GM13977 (cell line): ENCODE measurements at regions not wholly inside any gene's neighbourhood (a gene's known extent, or its start where the extent isn't known, plus 50 kb on each side); places are given as distances from the start of the nearest gene placed in this dataset.

Experiments
- DNase-seq: peaks from one replicate; pipeline ENCODE4 v3.0.0; 2012; ENCODE audit warnings: low spot score
- in situ Hi-C: fragments of 300-500 bp; cut with MboI; formaldehyde crosslinking; loops from one replicate; pipeline ENCODE4 v1.12.0; 2022; ENCODE audit warnings: low sequenced_read_pairs, low pct_unique_long_range_greater_than_20kb, mixed read lengths, inconsistent platforms; ENCODE audit not compliant: unreplicated experiment
- TF ChIP-seq, protein P1 (sequence below): IDR thresholded peaks from 2 replicates; pipeline ENCODE4 v1.5.1; 2012; ENCODE audit warnings: mild to moderate bottlenecking, control low read depth; ENCODE audit not compliant: insufficient read depth; ENCODE audit errors: extremely low read depth, missing control alignments

DNA sequence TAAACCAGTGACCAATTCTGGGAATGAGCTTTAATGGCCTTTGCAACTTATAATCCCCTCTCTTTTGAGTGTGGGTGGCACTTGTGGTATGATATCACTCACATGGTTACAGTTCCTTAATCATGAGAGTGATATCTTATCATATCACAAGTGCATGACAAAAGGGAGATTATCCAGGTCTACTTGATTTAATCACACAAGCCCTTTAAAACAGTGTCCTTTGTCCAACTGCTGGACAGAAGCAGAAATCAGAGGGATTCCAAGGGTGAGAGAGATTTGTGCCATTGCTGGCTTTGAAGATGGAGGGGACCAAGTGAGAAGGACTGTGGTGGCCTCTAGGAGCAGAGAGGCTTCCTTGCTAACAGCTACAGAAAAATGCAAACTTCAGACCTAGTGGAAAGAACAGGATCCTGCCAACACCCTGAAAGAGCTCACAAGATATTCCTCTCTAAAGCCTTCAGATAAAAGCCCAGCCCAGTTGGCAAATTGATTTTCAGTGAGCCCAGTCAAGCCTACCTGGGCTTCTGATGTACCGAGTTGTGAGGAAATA lies 279.0 kb upstream of the TLE4 start:
- in situ Hi-C loops, result no loop called here
- no peak for DNase-seq
- TF ChIP-seq, protein P1, sequence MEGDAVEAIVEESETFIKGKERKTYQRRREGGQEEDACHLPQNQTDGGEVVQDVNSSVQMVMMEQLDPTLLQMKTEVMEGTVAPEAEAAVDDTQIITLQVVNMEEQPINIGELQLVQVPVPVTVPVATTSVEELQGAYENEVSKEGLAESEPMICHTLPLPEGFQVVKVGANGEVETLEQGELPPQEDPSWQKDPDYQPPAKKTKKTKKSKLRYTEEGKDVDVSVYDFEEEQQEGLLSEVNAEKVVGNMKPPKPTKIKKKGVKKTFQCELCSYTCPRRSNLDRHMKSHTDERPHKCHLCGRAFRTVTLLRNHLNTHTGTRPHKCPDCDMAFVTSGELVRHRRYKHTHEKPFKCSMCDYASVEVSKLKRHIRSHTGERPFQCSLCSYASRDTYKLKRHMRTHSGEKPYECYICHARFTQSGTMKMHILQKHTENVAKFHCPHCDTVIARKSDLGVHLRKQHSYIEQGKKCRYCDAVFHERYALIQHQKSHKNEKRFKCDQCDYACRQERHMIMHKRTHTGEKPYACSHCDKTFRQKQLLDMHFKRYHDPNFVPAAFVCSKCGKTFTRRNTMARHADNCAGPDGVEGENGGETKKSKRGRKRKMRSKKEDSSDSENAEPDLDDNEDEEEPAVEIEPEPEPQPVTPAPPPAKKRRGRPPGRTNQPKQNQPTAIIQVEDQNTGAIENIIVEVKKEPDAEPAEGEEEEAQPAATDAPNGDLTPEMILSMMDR, result no peak

- in situ Hi-C loops, result no loop called here
- TF ChIP-seq, protein P1, result no peak
- DNase-seq, result no peak
Measured at GRCh38 chr9:79300068-79300467, 271.7 kb upstream of the TLE4 start.

DNA sequence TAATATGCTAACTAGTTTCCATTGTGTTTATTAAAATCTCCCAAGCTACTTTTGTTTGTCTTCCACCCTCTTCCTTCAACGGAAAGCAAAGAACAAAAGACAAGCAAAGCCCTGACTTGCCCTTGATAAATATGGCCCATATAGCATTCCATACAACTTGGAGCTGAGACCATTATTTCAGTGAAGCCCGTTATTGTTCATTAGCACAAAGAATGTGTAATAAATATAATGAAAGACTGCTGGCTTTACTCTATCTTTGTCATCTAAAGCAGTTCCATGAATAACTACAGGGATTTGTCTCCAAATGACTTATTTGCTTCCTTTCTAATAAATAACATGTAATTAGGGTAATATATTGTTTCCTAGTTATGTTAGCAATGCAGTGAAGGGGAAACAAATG lies 270.7 kb upstream of the TLE4 start:
- DNase-seq, result no peak
- TF ChIP-seq, protein P1, result no peak
- in situ Hi-C loops, result no loop called here

GRCh38 chr9:79301551-79302391 lies 270.0 kb upstream of the TLE4 start:
- DNase-seq, result no peak
- in situ Hi-C loops, result no loop called here
- TF ChIP-seq, protein P1, result no peak

DNA sequence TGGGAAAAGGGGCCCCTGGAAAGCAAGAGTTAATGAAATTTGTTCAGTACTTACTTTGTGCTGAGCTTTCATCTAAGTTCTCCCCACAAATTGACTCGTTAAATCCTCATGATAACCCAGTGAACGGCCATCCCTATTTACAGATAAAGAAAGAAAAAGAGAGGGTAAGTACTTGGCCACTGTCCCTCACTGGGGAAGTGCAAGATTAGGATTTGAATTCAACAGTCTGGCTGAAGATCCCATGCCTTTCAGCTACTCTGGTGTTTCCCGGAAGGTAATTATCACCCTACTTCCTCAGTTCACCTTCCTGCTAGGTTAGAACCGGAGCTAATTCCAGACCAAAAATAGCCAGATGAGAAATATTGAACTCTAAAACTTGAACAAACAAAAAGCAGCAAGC lies 269.2 kb upstream of the TLE4 start:
- no peak for DNase-seq
- TF ChIP-seq, protein P1, result no peak
- in situ Hi-C loops, result no loop called here

- TF ChIP-seq, protein P1, result no peak
- in situ Hi-C loops, result no loop called here
- DNase-seq, result no peak
Measured at GRCh38 chr9:79308012-79308411, 263.8 kb upstream of the TLE4 start.
